HEK293 (cell line): ENCODE measurements at regions not wholly inside any gene's neighbourhood (a gene's known extent, or its start where the extent isn't known, plus 50 kb on each side); places are given as distances from the start of the nearest gene placed in this dataset.

Source experiments
- CTCF ChIA-PET: fragments of 350-600 bp; formaldehyde crosslinking; extraction: SDS; loops from one replicate; lab custom pipeline; 2021; ENCODE audit warnings: antibody characterized with exemption; lab: Yijun Ruan, JAX
- POLR2A ChIA-PET: fragments of 300-600 bp; formaldehyde crosslinking; extraction: SDS; loops from one replicate; lab custom pipeline; 2020; ENCODE audit warnings: antibody characterized with exemption, inconsistent platforms; lab: Yijun Ruan, JAX
- H3K27ac ChIP-seq: fragments of 200-500 bp; sonication (Bioruptor generic); 2 replicates; pipeline ENCODE4 v1.5.1; 2014; ENCODE audit warnings: low read depth, low read length, control low read depth, inconsistent platforms; ENCODE audit errors: extremely low read depth
- H3K36me3 ChIP-seq, 2 experiments: fragments of 200-500 bp in 1 of 2; sonication (Bioruptor generic) in 1 of 2; 1 replicate in 1 of 2; 2 replicates in 1 of 2; pipeline ENCODE4 v1.5.1; 2014 to 2017; ENCODE audit warnings: inconsistent platforms in 2 of 2, low read length in 2 of 2; ENCODE audit not compliant: control insufficient read depth in 2 of 2, insufficient read depth in 1 of 2
- H3K4me1 ChIP-seq: fragments of 200-500 bp; sonication (Bioruptor generic); 2 replicates; pipeline ENCODE4 v1.5.1; 2014; ENCODE audit warnings: mild to moderate bottlenecking, low read length, inconsistent platforms; ENCODE audit not compliant: control insufficient read depth, insufficient read depth
- H3K4me3 ChIP-seq: 2 replicates; pipeline ENCODE4 v1.5.1; 2011; ENCODE audit warnings: low read depth, mild to moderate bottlenecking, control low read depth, low read length, moderate library complexity
- H3K9me3 ChIP-seq: fragments of 200-500 bp; sonication (Bioruptor generic); 2 replicates; pipeline ENCODE4 v1.5.1; 2014; ENCODE audit warnings: low read depth, low read length, inconsistent platforms; ENCODE audit not compliant: control insufficient read depth, insufficient read depth
- FEZF1 ChIP-seq: fragments of 450-650 bp; formaldehyde crosslinking; IDR thresholded peaks from 2 replicates; pipeline ENCODE4 v1.5.1; 2016; ENCODE audit warnings: missing biosample characterization, missing genetic modification characterization
- IKZF3 ChIP-seq: fragments of 450-650 bp; IDR thresholded peaks from 2 replicates; pipeline ENCODE4 v1.5.0; 2018; ENCODE audit warnings: missing biosample characterization, mild to moderate bottlenecking, missing genetic modification characterization, moderate library complexity
- KLF10 ChIP-seq: fragments of 450-650 bp; IDR thresholded peaks from 2 replicates; pipeline ENCODE4 v1.5.1; 2018; ENCODE audit warnings: missing biosample characterization, mild to moderate bottlenecking, missing genetic modification characterization
- PRDM6 ChIP-seq: fragments of 450-650 bp; formaldehyde crosslinking; IDR thresholded peaks from 2 replicates; pipeline ENCODE4 v1.5.1; 2017; ENCODE audit warnings: missing biosample characterization, missing genetic modification characterization
- SALL2 ChIP-seq: fragments of 450-650 bp; formaldehyde crosslinking; IDR thresholded peaks from 2 replicates; pipeline ENCODE4 v1.5.0; 2017; ENCODE audit warnings: missing biosample characterization, mild to moderate bottlenecking, missing genetic modification characterization, borderline replicate concordance
- SP7 ChIP-seq: fragments of 450-650 bp; formaldehyde crosslinking; IDR thresholded peaks from 2 replicates; pipeline ENCODE4 v1.5.1; 2016; ENCODE audit warnings: missing biosample characterization, missing genetic modification characterization
- TRIM28 ChIP-seq: IDR thresholded peaks from 2 replicates; pipeline ENCODE4 v1.6.1; 2011; ENCODE audit warnings: low read length, control low read depth, borderline replicate concordance
- ZBTB44 ChIP-seq: fragments of 450-650 bp; IDR thresholded peaks from 2 replicates; pipeline ENCODE4 v1.5.1; 2018; ENCODE audit warnings: missing biosample characterization, mild to moderate bottlenecking, missing genetic modification characterization
- ZBTB8A ChIP-seq: fragments of 450-650 bp; formaldehyde crosslinking; IDR thresholded peaks from 2 replicates; pipeline ENCODE4 v1.5.1; 2016; ENCODE audit warnings: missing biosample characterization, missing genetic modification characterization
- ZNF174 ChIP-seq: fragments of 450-650 bp; formaldehyde crosslinking; IDR thresholded peaks from 2 replicates; pipeline ENCODE4 v1.5.0; 2017; ENCODE audit warnings: missing biosample characterization, mild to moderate bottlenecking, missing genetic modification characterization
- ZNF202 ChIP-seq: fragments of 450-650 bp; formaldehyde crosslinking; IDR thresholded peaks from 2 replicates; pipeline ENCODE4 v1.5.1; 2016; ENCODE audit warnings: missing biosample characterization, missing genetic modification characterization, borderline replicate concordance
- ZNF239 ChIP-seq: fragments of 450-650 bp; formaldehyde crosslinking; IDR thresholded peaks from 2 replicates; pipeline ENCODE4 v1.5.1; 2016; ENCODE audit warnings: missing biosample characterization, missing genetic modification characterization
- ZNF311 ChIP-seq: fragments of 450-650 bp; formaldehyde crosslinking; IDR thresholded peaks from 2 replicates; pipeline ENCODE4 v1.5.1; 2017; ENCODE audit warnings: missing biosample characterization, missing genetic modification characterization, borderline replicate concordance
- ZNF324 ChIP-seq: fragments of 450-650 bp; formaldehyde crosslinking; IDR thresholded peaks from 2 replicates; pipeline ENCODE4 v1.5.1; 2016; ENCODE audit warnings: missing biosample characterization, missing genetic modification characterization
- ZNF366 ChIP-seq: fragments of 450-650 bp; formaldehyde crosslinking; conservative IDR thresholded peaks from 2 replicates; pipeline ENCODE4 v1.5.1; 2016; ENCODE audit warnings: missing biosample characterization, missing genetic modification characterization
- ZNF394 ChIP-seq: fragments of 450-650 bp; formaldehyde crosslinking; IDR thresholded peaks from 2 replicates; pipeline ENCODE4 v1.5.1; 2016; ENCODE audit warnings: missing biosample characterization, missing genetic modification characterization, mild to moderate bottlenecking, moderate library complexity, borderline replicate concordance
- ZNF416 ChIP-seq: fragments of 450-650 bp; formaldehyde crosslinking; IDR thresholded peaks from 2 replicates; pipeline ENCODE4 v1.5.1; 2016; ENCODE audit warnings: missing biosample characterization, missing genetic modification characterization
- ZNF488 ChIP-seq: fragments of 450-650 bp; formaldehyde crosslinking; IDR thresholded peaks from 2 replicates; pipeline ENCODE4 v1.5.1; 2016; ENCODE audit warnings: missing biosample characterization, missing genetic modification characterization
- ZNF558 ChIP-seq: fragments of 450-650 bp; formaldehyde crosslinking; IDR thresholded peaks from 2 replicates; pipeline ENCODE4 v1.5.1; 2016; ENCODE audit warnings: missing biosample characterization, missing genetic modification characterization
- ZNF585B ChIP-seq: fragments of 450-650 bp; formaldehyde crosslinking; IDR thresholded peaks from 2 replicates; pipeline ENCODE4 v1.5.1; 2016; ENCODE audit warnings: missing biosample characterization, missing genetic modification characterization
- ZNF623 ChIP-seq: fragments of 450-650 bp; formaldehyde crosslinking; IDR thresholded peaks from 2 replicates; pipeline ENCODE4 v1.5.1; 2016; ENCODE audit warnings: missing biosample characterization, missing genetic modification characterization
- ZNF660 ChIP-seq: fragments of 450-650 bp; IDR thresholded peaks from 2 replicates; pipeline ENCODE4 v1.5.1; 2018; ENCODE audit warnings: missing biosample characterization, mild to moderate bottlenecking, missing genetic modification characterization
- ZNF692 ChIP-seq: fragments of 450-650 bp; formaldehyde crosslinking; IDR thresholded peaks from 2 replicates; pipeline ENCODE4 v1.5.1; 2016; ENCODE audit warnings: missing biosample characterization, missing genetic modification characterization
- ZNF843 ChIP-seq: fragments of 450-650 bp; formaldehyde crosslinking; IDR thresholded peaks from 2 replicates; pipeline ENCODE4 v1.5.1; 2016; ENCODE audit warnings: missing biosample characterization, missing genetic modification characterization
- ZSCAN18 ChIP-seq: fragments of 450-650 bp; formaldehyde crosslinking; IDR thresholded peaks from 2 replicates; pipeline ENCODE4 v1.5.1; 2016; ENCODE audit warnings: missing biosample characterization, missing genetic modification characterization

GRCh38 chr6:140070846-140071473, 696.5 kb upstream of the CITED2 start:
- CTCF ChIA-PET, result no interaction called here
- TF ChIP-seq ZNF239 (tag by site-specific recombination) (no peak), ZBTB8A (tag by site-specific recombination) (peak; percentile 16; the same call in 1 of the 2 replicates), SP7 (no peak), FEZF1 (tag by site-specific recombination) (peak; percentile 63), ZNF558 (tag by site-specific recombination) (peak; percentile 77), ZNF660 (tag by site-specific recombination) (peak; percentile 53; the same call in 1 of the 2 replicates), ZNF692 (tag by site-specific recombination) (no peak), ZNF416 (no peak), ZNF311 (tag by site-specific recombination) (no peak), ZNF202 (tag by site-specific recombination) (no peak), ZSCAN18 (no peak), ZBTB44 (tag by site-specific recombination) (peak; percentile 65), ZNF394 (no peak), ZNF366 (tag by site-specific recombination) (peak; percentile 39), ZNF488 (no peak), PRDM6 (tag by site-specific recombination) (peak; percentile 67), KLF10 (tag by site-specific recombination) (no peak), IKZF3 (tag by site-specific recombination) (peak; percentile 9; the same call in 1 of the 2 replicates), ZNF324 (tag by site-specific recombination) (no peak), SALL2 (tag by site-specific recombination) (no peak), ZNF843 (tag by site-specific recombination) (0 out of 2 replicates have a peak, but pooled peaks have one; percentile 13), ZNF585B (tag by site-specific recombination) (0 out of 2 replicates have a peak, but pooled peaks have one; percentile 16), ZNF174 (no peak), TRIM28 (no peak; the same call in 1 of the 2 replicates), ZNF623 (tag by site-specific recombination) (no peak)
- POLR2A ChIA-PET, result no interaction called here
- H3K27ac ChIP-seq, result no peak overlapping the region
- peaks cover 18% of the 10 kb centered on the region for H3K4me1 ChIP-seq
- no peaks in the 10 kb centered on the region for H3K36me3 ChIP-seq
- H3K9me3 ChIP-seq, result no peaks in the 10 kb centered on the region
- no peak overlapping the region for H3K4me3 ChIP-seq
